BJ (cell line): ENCODE measurements at regions not wholly inside any gene's neighbourhood (a gene's known extent, or its start where the extent isn't known, plus 50 kb on each side); places are given as distances from the start of the nearest gene placed in this dataset.
A peak's percentile ranks its signal among the peaks of the same experiment; 100 is the strongest.

Source experiments
- CTCF ChIA-PET: fragments of 350-600 bp; formaldehyde crosslinking; extraction: SDS; loops from one replicate; lab custom pipeline; 2021; ENCODE audit warnings: antibody characterized with exemption, inconsistent platforms; lab: Yijun Ruan, JAX
- POLR2A ChIA-PET: fragments of 300-600 bp; sonication (Branson Sonifier 250); formaldehyde crosslinking; extraction: SDS; loops from one replicate; lab custom pipeline; 2021; ENCODE audit warnings: antibody characterized with exemption; lab: Charles Lee
- DNase-seq: peaks from one replicate; pipeline ENCODE4 v3.0.0-alpha.2; 2011; ENCODE audit warnings: low read depth
- H3K27me3 ChIP-seq: 2 replicates; pipeline ENCODE4 v1.6.0; 2011; ENCODE audit warnings: low read length; ENCODE audit not compliant: control insufficient read depth, insufficient read depth
- H3K36me3 ChIP-seq: 2 replicates; pipeline ENCODE4 v1.5.1; 2011; ENCODE audit warnings: low read length; ENCODE audit not compliant: control insufficient read depth, insufficient read depth
- H3K4me3 ChIP-seq: 2 replicates; pipeline ENCODE4 v1.5.1; 2011; ENCODE audit warnings: low read depth, mild to moderate bottlenecking, control low read depth, low read length
- CTCF ChIP-seq: IDR thresholded peaks from 2 replicates; pipeline ENCODE4 v1.5.1; 2011; ENCODE audit warnings: low read depth, mild to moderate bottlenecking, control low read depth, inconsistent platforms, low read length, moderate library complexity; ENCODE audit not compliant: insufficient read depth

- ChIA-PET CTCF (interaction anchor here (0.8 to 1.9 kb wide), 4 partner anchors 13 to 94 kb away, joined by 3 to 4 read pairs (median 4); no protein-coding TSS in a partner anchor), POLR2A (interaction anchor here (0.6 kb wide), 1 partner anchor 49 kb away, joined by 4 read pairs; no protein-coding TSS in a partner anchor)
- H3K36me3 ChIP-seq, result no peaks in the 10 kb centered on the region
- DNase-seq, result peak; percentile 31
- TF ChIP-seq CTCF, result no peak
- H3K4me3 ChIP-seq, result no peak overlapping the region
- H3K27me3 ChIP-seq, result no peaks in the 10 kb centered on the region
These were observed 276.9 kb upstream of the IL12A start for GRCh38 chr3:159711560-159712333.

- no peak for TF ChIP-seq CTCF
- CTCF ChIA-PET, result no interaction called here
- H3K36me3 ChIP-seq, result no peaks in the 10 kb centered on the region
- no peak overlapping the region for H3K4me3 ChIP-seq
- POLR2A ChIA-PET, result no interaction called here
- DNase-seq, result no peak
- H3K27me3 ChIP-seq, result no peaks in the 10 kb centered on the region
These were observed 267.3 kb upstream of the IL12A start for GRCh38 chr3:159721324-159721723.

- ChIA-PET CTCF (interaction anchor here (2.0 kb wide), 1 partner anchor 9 kb away, joined by 4 read pairs; no protein-coding TSS in a partner anchor), POLR2A (no interaction called here)
- H3K27me3 ChIP-seq, result no peaks in the 10 kb centered on the region
- no peak for TF ChIP-seq CTCF
- H3K4me3 ChIP-seq, result no peak overlapping the region
- no peak for DNase-seq
- no peaks in the 10 kb centered on the region for H3K36me3 ChIP-seq
These were observed 265.3 kb upstream of the IL12A start for GRCh38 chr3:159723295-159723694.

GRCh38 chr3:159724627-159725026 lies 264.0 kb upstream of the IL12A start:
- no peaks in the 10 kb centered on the region for H3K36me3 ChIP-seq
- no peak for TF ChIP-seq CTCF
- CTCF ChIA-PET, result interaction anchor here (1.0 to 1.6 kb wide), 5 partner anchors 12 to 114 kb away, joined by 3 to 4 read pairs (median 3); no protein-coding TSS in a partner anchor
- POLR2A ChIA-PET, result interaction anchor here (0.6 kb wide), 1 partner anchor 1030 kb away, joined by 3 read pairs; no protein-coding TSS in a partner anchor
- no peaks in the 10 kb centered on the region for H3K27me3 ChIP-seq
- no peak for DNase-seq
- H3K4me3 ChIP-seq, result no peak overlapping the region

GRCh38 chr3:159726231-159726964 lies 262.2 kb upstream of the IL12A start:
- POLR2A ChIA-PET, result no interaction called here
- CTCF ChIA-PET, result interaction anchor here (0.8 to 1.3 kb wide), 3 partner anchors 14 to 277 kb away, joined by 3 to 4 read pairs (median 3); no protein-coding TSS in a partner anchor
- no peak for DNase-seq

More at GRCh38 chr3:159726231-159726964, 262.2 kb upstream of the IL12A start:
- Histone ChIP-seq H3K4me3 (no peak overlapping the region), H3K27me3 (no peaks in the 10 kb centered on the region), H3K36me3 (no peaks in the 10 kb centered on the region)
- no peak for TF ChIP-seq CTCF
